ENCODE measurements at regions not wholly inside any gene's neighbourhood (a gene's known extent, or its start where the extent isn't known, plus 50 kb on each side); places are given as distances from the start of the nearest gene placed in this dataset.

DNA sequence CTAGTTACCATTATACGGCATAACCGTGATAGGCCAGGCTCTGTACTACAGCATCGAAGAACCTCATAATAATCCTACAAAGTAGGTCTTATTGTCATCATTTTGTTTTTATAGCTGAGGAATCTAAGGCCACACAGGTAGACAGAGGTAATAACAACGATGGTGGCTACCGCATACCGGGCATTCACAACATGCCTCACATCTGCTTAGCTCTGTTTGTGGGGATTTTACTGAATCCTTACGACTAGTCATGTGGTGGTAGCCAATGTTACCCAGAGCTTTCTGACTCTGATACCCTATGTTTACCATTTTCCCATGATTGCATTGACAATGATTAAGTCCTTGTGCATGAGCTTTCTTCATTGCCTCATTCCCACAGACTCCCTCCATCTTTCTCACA is 269.4 kb downstream of the TCF7L2 start:
- no peaks in the 10 kb centered on the region for H3K27me3 Mint-ChIP-seq (ENCODE audit: low read depth)
- no peak overlapping the region for H3K4me3 Mint-ChIP-seq (ENCODE audit: unreplicated experiment)
- TF ChIP-seq, protein P1, sequence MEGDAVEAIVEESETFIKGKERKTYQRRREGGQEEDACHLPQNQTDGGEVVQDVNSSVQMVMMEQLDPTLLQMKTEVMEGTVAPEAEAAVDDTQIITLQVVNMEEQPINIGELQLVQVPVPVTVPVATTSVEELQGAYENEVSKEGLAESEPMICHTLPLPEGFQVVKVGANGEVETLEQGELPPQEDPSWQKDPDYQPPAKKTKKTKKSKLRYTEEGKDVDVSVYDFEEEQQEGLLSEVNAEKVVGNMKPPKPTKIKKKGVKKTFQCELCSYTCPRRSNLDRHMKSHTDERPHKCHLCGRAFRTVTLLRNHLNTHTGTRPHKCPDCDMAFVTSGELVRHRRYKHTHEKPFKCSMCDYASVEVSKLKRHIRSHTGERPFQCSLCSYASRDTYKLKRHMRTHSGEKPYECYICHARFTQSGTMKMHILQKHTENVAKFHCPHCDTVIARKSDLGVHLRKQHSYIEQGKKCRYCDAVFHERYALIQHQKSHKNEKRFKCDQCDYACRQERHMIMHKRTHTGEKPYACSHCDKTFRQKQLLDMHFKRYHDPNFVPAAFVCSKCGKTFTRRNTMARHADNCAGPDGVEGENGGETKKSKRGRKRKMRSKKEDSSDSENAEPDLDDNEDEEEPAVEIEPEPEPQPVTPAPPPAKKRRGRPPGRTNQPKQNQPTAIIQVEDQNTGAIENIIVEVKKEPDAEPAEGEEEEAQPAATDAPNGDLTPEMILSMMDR (IDR thresholded peaks at IDR 0.05), result no peak
- peaks cover 1% of the 10 kb centered on the region for H3K9me3 Mint-ChIP-seq (ENCODE audit: low read depth)
- no peaks in the 10 kb centered on the region for H3K36me3 Mint-ChIP-seq (ENCODE audit: low read depth)
- no peak overlapping the region for H3K27ac Mint-ChIP-seq (ENCODE audit: unreplicated experiment)
- no peak for DNase-seq (ENCODE audit: low spot score)
- peaks cover 10% of the 10 kb centered on the region for H3K4me1 Mint-ChIP-seq (ENCODE audit: low read depth)

DNA sequence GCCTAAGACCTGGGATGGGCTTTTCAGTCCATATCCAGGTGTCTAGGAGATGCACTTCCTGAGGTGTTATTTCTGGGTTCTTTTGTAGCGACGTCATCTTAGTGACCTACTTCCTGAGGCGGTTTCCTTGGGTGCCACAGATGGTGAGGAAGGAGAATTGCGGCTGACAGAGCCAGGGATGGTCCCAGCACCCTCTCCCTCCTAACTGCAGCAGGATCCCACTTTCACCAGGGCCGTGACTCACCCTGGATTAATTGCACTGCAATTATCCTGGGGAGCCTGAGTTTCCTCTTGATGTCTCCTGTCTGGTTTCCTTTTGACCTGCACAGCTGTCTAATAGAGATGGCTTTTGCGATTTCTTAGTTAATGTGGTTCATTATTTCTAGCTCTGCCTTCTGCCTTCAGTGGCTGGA is 271.7 kb downstream of the TCF7L2 start:
- Mint-ChIP-seq H3K4me3 (ENCODE audit: unreplicated experiment) (no peak overlapping the region), H3K4me1 (ENCODE audit: low read depth) (peaks cover 10% of the 10 kb centered on the region), H3K27ac (ENCODE audit: unreplicated experiment) (no peak overlapping the region), H3K36me3 (ENCODE audit: low read depth) (no peaks in the 10 kb centered on the region), H3K9me3 (ENCODE audit: low read depth) (no peaks in the 10 kb centered on the region), H3K27me3 (ENCODE audit: low read depth) (no peaks in the 10 kb centered on the region)
- TF ChIP-seq, protein P1 (IDR thresholded peaks at IDR 0.05), result no peak
- no peak for DNase-seq (ENCODE audit: low spot score)

DNA sequence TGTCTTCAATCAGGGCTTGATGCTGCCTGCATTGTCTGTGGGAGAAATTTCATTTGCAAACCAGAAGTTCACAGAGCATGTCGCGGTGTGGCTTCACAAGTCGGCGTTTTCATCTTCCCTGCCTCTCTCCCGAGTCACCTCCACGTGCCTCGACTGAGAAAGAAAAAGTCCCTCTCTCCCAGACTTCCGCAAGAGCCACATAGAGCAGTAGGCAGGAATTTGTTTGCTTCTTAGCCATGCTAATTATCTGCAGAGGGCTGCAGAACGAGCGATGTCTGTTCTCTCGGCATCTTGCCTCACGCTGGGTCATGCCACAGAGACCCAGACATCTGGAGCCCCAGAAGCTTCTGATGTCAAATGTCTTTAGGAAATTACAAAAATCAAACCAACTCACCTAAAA is 272.2 kb downstream of the TCF7L2 start:
- DNase-seq (ENCODE audit: low spot score), result no peak
- Mint-ChIP-seq H3K9me3 (ENCODE audit: low read depth) (no peaks in the 10 kb centered on the region), H3K27me3 (ENCODE audit: low read depth) (no peaks in the 10 kb centered on the region), H3K27ac (ENCODE audit: unreplicated experiment) (no peak overlapping the region), H3K4me3 (ENCODE audit: unreplicated experiment) (no peak overlapping the region), H3K36me3 (ENCODE audit: low read depth) (no peaks in the 10 kb centered on the region), H3K4me1 (ENCODE audit: low read depth) (peaks cover 10% of the 10 kb centered on the region)
- TF ChIP-seq, protein P1 (IDR thresholded peaks at IDR 0.05), result no peak

DNA sequence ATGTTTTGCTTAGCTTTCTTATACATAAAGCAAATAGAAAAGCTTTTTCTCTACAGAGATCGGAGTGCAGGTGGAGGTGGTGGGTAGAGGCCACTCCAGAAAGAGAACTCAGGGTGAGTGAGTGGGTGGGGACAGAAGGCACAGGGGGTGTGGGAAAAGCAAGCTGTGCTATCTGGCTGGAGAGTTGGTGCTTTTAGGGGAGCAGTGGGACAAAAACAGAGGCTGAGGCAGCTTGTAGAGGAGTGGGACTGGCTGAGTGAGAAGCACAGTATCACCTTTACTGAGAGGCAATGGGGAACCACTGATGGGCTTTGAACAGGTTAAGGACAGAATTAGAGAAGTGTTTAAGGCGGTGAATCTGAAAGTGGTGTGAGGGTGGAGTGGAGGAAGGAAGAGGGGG is 275.3 kb downstream of the TCF7L2 start:
- DNase-seq (ENCODE audit: low spot score), result no peak
- H3K27me3 Mint-ChIP-seq (ENCODE audit: low read depth), result no peaks in the 10 kb centered on the region
- H3K4me3 Mint-ChIP-seq (ENCODE audit: unreplicated experiment), result no peak overlapping the region
- no peaks in the 10 kb centered on the region for H3K9me3 Mint-ChIP-seq (ENCODE audit: low read depth)
- peaks cover 26% of the 10 kb centered on the region for H3K4me1 Mint-ChIP-seq (ENCODE audit: low read depth)
- H3K27ac Mint-ChIP-seq (ENCODE audit: unreplicated experiment), result no peak overlapping the region
- no peaks in the 10 kb centered on the region for H3K36me3 Mint-ChIP-seq (ENCODE audit: low read depth)
- TF ChIP-seq, protein P1 (IDR thresholded peaks at IDR 0.05), result no peak

DNA sequence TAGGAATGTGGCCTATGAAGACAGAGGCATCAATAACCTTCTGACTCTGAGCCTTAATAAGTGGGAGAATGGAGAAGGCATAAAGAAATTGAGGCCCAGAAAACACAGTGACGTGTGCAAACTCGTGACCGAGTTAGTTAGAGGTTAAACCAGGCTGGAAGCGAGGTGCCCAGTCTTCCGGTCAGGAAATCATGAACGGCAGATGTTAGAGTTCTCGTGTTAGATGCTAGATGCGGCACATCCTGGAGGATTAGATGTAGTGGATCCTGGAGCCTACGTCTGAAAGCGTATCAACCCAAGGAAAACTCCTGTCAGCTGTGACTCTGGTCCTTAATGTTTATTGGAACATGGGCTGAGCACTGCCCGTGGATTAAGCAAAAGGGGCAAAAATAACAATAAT is 275.9 kb downstream of the TCF7L2 start:
- H3K36me3 Mint-ChIP-seq (ENCODE audit: low read depth), result no peaks in the 10 kb centered on the region
- H3K4me1 Mint-ChIP-seq (ENCODE audit: low read depth), result peaks cover 26% of the 10 kb centered on the region
- no peak overlapping the region for H3K27ac Mint-ChIP-seq (ENCODE audit: unreplicated experiment)
- no peak overlapping the region for H3K4me3 Mint-ChIP-seq (ENCODE audit: unreplicated experiment)
- H3K27me3 Mint-ChIP-seq (ENCODE audit: low read depth), result no peaks in the 10 kb centered on the region
- TF ChIP-seq, protein P1 (IDR thresholded peaks at IDR 0.05), result no peak
- no peak for DNase-seq (ENCODE audit: low spot score)
- no peaks in the 10 kb centered on the region for H3K9me3 Mint-ChIP-seq (ENCODE audit: low read depth)
